ENCODE measurements at regions not wholly inside any gene's neighbourhood (a gene's known extent, or its start where the extent isn't known, plus 50 kb on each side); places are given as distances from the start of the nearest gene placed in this dataset.

DNA sequence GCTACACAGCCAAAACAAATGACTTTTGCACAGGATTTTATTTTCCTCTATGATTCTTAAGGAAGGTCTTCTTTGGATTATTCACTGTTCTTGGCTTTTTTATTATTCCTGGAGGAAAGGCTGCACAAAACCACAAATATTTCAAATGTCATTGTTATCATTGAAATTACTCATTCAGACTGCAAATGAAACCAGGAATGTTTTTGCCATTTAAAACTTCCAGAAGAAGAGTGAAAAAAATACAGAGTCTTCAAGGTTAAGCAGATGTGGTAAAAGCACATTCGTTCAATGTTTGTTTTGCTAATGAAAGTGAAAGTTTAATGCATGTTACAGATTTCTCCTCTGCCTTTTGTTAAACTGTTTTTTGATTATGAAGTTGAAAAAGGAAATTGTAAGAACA is 238.2 kb downstream of the TLE4 start:
- TF ChIP-seq, protein P1, sequence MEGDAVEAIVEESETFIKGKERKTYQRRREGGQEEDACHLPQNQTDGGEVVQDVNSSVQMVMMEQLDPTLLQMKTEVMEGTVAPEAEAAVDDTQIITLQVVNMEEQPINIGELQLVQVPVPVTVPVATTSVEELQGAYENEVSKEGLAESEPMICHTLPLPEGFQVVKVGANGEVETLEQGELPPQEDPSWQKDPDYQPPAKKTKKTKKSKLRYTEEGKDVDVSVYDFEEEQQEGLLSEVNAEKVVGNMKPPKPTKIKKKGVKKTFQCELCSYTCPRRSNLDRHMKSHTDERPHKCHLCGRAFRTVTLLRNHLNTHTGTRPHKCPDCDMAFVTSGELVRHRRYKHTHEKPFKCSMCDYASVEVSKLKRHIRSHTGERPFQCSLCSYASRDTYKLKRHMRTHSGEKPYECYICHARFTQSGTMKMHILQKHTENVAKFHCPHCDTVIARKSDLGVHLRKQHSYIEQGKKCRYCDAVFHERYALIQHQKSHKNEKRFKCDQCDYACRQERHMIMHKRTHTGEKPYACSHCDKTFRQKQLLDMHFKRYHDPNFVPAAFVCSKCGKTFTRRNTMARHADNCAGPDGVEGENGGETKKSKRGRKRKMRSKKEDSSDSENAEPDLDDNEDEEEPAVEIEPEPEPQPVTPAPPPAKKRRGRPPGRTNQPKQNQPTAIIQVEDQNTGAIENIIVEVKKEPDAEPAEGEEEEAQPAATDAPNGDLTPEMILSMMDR (conservative IDR thresholded peaks at IDR 0.05): no peak
- TF ChIP-seq EZH2 (IDR thresholded peaks at IDR 0.05; ENCODE audit: low read depth): no peak
